ENCODE measurements at regions not wholly inside any gene's neighbourhood (a gene's known extent, or its start where the extent isn't known, plus 50 kb on each side); places are given as distances from the start of the nearest gene placed in this dataset.

DNA sequence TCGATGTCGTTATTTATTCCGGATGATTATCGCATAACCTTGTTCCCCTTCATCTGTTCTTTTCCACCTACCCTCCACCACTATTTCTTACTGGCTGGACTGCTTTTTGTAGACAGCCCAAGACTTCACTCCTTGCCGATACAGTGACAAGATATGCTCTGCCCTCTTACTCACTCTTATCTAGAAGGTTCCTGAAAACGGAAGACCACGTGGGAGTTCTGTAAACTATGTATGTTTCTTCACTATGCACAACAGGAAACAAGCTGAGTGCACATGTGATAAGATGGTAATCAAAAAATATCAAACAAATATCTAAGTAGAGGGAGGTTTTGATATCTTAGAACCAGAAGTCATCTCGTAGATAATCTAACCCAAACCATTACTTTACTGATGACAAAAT is 122.9 kb upstream of the ARHGAP20 start:
- TF ChIP-seq CTCF (IDR thresholded peaks at IDR 0.05) (no peak), POLR2A (IDR thresholded peaks at IDR 0.05) (no peak)
